ENCODE measurements at regions not wholly inside any gene's neighbourhood (a gene's known extent, or its start where the extent isn't known, plus 50 kb on each side); places are given as distances from the start of the nearest gene placed in this dataset.

DNA sequence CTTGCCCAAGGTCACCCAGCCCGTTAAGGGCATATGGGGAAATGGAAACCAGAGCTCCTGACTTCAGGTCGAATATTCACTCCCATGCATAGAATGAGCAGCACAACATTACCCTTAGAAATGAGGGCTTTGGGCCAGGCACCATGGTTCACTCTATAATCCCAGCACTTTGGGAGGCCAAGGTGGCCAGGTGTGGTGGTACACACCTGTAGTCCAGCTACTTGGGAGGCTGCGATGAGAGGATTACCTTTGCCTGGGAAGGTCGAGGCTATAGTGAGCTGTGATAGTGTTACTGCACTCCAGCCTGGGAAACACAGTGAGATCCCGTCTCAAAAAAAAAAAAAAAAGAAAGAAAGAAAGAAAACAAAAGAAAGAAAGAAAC, 341.0 kb upstream of the TMPO start:
- intact Hi-C loops (cut with DNase I; ENCODE audit: low total_unique reads): no loop called here
- H3K9me3 ChIP-seq: no peaks in the 10 kb centered on the region
- WGBS, 5 donors: 83 to 86% (median 84%) methylated on average over 5 of the region's 5 CpGs

DNA sequence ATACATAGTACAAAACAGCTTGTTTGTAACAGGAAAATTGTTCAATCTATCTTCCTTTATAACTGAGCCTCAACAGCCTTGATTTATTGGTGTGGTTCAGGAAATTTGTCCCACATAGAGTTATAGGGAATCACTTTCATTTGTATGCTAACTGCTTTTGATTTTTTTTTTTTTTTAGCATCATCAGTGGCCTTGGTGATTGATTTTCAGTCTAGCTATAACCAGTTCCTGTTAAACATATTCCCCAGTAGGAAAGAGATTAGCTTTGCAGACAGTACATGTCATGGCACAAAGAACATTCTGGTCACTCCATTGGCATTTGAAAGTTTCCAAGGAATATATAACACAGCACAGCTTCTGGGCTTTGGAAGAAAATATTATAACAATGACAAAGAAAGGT, 337.3 kb upstream of the TMPO start:
- no peaks in the 10 kb centered on the region for H3K9me3 ChIP-seq
- H3K4me1 ChIP-seq: no peaks in the 10 kb centered on the region

More for the DNA sequence above, 341.0 kb upstream of the TMPO start:
- H3K4me3 ChIP-seq: no peak overlapping the region
- H3K36me3 ChIP-seq: no peaks in the 10 kb centered on the region
- no peak overlapping the region for H3K27ac ChIP-seq
- H3K27me3 ChIP-seq (replicated peaks in 1 of 7): no peaks in the 10 kb centered on the region
- TF ChIP-seq POLR2AphosphoS5 (IDR thresholded peaks at IDR 0.05): no peak
- no peak for TF ChIP-seq POLR2A (IDR thresholded peaks at IDR 0.05)
- TF ChIP-seq, protein P1, sequence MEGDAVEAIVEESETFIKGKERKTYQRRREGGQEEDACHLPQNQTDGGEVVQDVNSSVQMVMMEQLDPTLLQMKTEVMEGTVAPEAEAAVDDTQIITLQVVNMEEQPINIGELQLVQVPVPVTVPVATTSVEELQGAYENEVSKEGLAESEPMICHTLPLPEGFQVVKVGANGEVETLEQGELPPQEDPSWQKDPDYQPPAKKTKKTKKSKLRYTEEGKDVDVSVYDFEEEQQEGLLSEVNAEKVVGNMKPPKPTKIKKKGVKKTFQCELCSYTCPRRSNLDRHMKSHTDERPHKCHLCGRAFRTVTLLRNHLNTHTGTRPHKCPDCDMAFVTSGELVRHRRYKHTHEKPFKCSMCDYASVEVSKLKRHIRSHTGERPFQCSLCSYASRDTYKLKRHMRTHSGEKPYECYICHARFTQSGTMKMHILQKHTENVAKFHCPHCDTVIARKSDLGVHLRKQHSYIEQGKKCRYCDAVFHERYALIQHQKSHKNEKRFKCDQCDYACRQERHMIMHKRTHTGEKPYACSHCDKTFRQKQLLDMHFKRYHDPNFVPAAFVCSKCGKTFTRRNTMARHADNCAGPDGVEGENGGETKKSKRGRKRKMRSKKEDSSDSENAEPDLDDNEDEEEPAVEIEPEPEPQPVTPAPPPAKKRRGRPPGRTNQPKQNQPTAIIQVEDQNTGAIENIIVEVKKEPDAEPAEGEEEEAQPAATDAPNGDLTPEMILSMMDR (IDR thresholded peaks at IDR 0.05 in 8 of 11, conservative IDR thresholded peaks at IDR 0.05 in 3 of 11): no peak
- no peaks in the 10 kb centered on the region for H3K4me1 ChIP-seq
- DNase-seq: no peak

DNA sequence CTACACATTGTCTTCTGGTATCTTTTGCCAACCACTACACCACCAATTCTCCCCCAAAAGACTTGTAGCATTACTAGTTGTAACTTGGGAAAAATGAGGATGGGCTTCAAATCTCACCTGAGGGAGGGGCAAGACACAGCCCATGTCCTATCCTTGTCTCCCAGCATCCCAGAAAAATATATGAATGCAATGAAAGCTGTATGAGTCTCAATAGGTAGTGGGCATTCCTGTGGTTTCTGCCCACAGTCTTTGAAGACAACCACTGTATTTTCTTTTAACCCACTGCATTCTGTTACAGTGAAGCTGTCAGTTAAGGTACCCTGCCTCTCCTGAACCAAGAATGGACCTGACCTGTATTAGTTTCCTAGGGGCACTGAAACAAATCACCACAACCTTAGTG, 336.2 kb upstream of the TMPO start:
- intact Hi-C loops (cut with DNase I; ENCODE audit: low total_unique reads): no loop called here

More for the DNA sequence above, 337.3 kb upstream of the TMPO start:
- intact Hi-C loops (cut with DNase I; ENCODE audit: low total_unique reads): no loop called here
- no peak overlapping the region for H3K4me3 ChIP-seq
- H3K27ac ChIP-seq: no peak overlapping the region
- no peaks in the 10 kb centered on the region for H3K27me3 ChIP-seq (replicated peaks in 1 of 7)
- TF ChIP-seq POLR2A (IDR thresholded peaks at IDR 0.05): no peak
- DNase-seq: no peak
- H3K36me3 ChIP-seq: no peaks in the 10 kb centered on the region

DNA sequence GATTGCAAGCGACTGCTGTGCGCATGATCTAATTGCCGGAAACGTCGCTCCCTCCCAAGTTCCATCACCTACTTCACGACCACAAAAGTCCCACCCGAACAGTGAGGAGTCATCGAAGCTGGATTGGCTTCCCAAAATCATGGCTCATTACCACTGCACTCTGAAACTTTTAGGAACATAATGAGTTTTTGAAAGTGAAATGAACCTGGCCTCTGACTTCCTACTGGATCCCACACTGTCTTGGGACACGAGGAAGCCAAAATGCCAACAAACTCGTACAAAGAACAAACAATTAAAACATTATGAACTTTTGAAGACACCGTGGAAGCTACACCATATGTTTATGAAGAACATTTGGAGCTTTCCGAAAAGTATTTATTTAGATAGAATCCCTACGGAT, 334.8 kb upstream of the TMPO start:
- no peaks in the 10 kb centered on the region for H3K36me3 ChIP-seq
- no peak overlapping the region for H3K27ac ChIP-seq
- DNase-seq: no peak
- WGBS, 5 donors: 83 to 91% (median 85%) methylated on average over 13 of the region's 13 CpGs
- TF ChIP-seq POLR2A (IDR thresholded peaks at IDR 0.05): no peak
- TF ChIP-seq, protein P1 (IDR thresholded peaks at IDR 0.05 in 8 of 11, conservative IDR thresholded peaks at IDR 0.05 in 3 of 11): no peak
- no peak for TF ChIP-seq POLR2AphosphoS5 (IDR thresholded peaks at IDR 0.05)
- H3K4me1 ChIP-seq: no peaks in the 10 kb centered on the region
- H3K4me3 ChIP-seq: no peak overlapping the region
- no peaks in the 10 kb centered on the region for H3K9me3 ChIP-seq
- no peaks in the 10 kb centered on the region for H3K27me3 ChIP-seq (replicated peaks in 1 of 7)
- intact Hi-C loops (cut with DNase I; ENCODE audit: low total_unique reads): no loop called here

More for the DNA sequence above, 336.2 kb upstream of the TMPO start:
- no peak overlapping the region for H3K4me3 ChIP-seq
- no peaks in the 10 kb centered on the region for H3K9me3 ChIP-seq
- H3K4me1 ChIP-seq: no peaks in the 10 kb centered on the region
- TF ChIP-seq, protein P1 (IDR thresholded peaks at IDR 0.05 in 8 of 11, conservative IDR thresholded peaks at IDR 0.05 in 3 of 11): no peak
- no peak for TF ChIP-seq POLR2A (IDR thresholded peaks at IDR 0.05)
- TF ChIP-seq POLR2AphosphoS5 (IDR thresholded peaks at IDR 0.05): no peak
- H3K36me3 ChIP-seq: no peaks in the 10 kb centered on the region
- DNase-seq: no peak
- no peak overlapping the region for H3K27ac ChIP-seq
- no peaks in the 10 kb centered on the region for H3K27me3 ChIP-seq (replicated peaks in 1 of 7)

DNA sequence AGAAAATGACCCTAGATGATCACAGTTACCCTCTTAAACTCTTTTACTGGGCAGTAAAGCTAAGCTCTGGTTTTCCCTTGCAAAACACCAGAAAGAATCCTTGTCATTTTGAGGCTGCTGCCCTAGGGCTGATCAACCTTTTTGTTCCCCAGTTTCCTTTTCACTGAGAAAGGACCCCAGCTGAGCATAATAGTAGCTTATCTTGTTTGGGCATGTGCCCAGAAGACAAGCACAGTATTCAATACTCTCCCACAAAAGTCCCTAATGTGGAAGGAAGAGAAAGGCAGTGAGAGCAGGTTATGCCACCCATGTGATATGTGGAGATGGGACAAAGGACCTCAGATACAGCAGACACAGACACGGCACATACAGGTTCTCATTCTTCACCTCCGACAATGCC, 332.6 kb upstream of the TMPO start:
- H3K27me3 ChIP-seq (replicated peaks in 1 of 7): no peaks in the 10 kb centered on the region
- TF ChIP-seq POLR2AphosphoS5 (IDR thresholded peaks at IDR 0.05): no peak
- no peak for TF ChIP-seq POLR2A (IDR thresholded peaks at IDR 0.05)
- TF ChIP-seq, protein P1 (IDR thresholded peaks at IDR 0.05 in 8 of 11, conservative IDR thresholded peaks at IDR 0.05 in 3 of 11): no peak
- H3K4me1 ChIP-seq: no peaks in the 10 kb centered on the region
- intact Hi-C loops (cut with DNase I; ENCODE audit: low total_unique reads): no loop called here
- WGBS, 5 donors: 78 to 98% (median 93%) methylated on average over 2 of the region's 2 CpGs
- no peak overlapping the region for H3K4me3 ChIP-seq
- no peaks in the 10 kb centered on the region for H3K9me3 ChIP-seq
- DNase-seq: no peak
- no peak overlapping the region for H3K27ac ChIP-seq
- no peaks in the 10 kb centered on the region for H3K36me3 ChIP-seq

Measured in spleen (tissue), 11 donors.